ENCODE measurements at regions not wholly inside any gene's neighbourhood (a gene's known extent, or its start where the extent isn't known, plus 50 kb on each side); places are given as distances from the start of the nearest gene placed in this dataset.

DNA sequence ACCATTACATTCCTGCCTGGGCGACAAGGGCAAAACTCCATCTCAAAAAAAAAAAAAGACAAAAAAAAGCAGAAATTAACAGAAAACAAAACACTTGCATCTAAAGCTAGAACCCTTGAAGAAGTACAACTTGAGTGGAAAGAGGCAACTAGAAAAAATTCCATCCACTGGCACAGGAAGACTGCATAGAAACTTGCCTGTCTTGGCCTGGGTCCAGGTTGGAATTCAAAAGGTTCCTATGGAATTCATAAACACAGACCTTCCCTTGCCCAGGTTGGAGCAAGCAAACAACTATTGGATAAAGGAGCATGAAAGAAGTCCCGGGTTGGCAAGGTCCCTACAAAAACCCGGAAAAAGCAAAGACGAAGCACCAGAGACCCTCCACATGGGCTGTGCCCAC, 69.8 kb downstream of the CCDC71L start:
- TF ChIP-seq, protein P1, sequence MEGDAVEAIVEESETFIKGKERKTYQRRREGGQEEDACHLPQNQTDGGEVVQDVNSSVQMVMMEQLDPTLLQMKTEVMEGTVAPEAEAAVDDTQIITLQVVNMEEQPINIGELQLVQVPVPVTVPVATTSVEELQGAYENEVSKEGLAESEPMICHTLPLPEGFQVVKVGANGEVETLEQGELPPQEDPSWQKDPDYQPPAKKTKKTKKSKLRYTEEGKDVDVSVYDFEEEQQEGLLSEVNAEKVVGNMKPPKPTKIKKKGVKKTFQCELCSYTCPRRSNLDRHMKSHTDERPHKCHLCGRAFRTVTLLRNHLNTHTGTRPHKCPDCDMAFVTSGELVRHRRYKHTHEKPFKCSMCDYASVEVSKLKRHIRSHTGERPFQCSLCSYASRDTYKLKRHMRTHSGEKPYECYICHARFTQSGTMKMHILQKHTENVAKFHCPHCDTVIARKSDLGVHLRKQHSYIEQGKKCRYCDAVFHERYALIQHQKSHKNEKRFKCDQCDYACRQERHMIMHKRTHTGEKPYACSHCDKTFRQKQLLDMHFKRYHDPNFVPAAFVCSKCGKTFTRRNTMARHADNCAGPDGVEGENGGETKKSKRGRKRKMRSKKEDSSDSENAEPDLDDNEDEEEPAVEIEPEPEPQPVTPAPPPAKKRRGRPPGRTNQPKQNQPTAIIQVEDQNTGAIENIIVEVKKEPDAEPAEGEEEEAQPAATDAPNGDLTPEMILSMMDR (tag by site-specific recombination; IDR thresholded peaks at IDR 0.05) = no peak
- TF ChIP-seq, protein P2, sequence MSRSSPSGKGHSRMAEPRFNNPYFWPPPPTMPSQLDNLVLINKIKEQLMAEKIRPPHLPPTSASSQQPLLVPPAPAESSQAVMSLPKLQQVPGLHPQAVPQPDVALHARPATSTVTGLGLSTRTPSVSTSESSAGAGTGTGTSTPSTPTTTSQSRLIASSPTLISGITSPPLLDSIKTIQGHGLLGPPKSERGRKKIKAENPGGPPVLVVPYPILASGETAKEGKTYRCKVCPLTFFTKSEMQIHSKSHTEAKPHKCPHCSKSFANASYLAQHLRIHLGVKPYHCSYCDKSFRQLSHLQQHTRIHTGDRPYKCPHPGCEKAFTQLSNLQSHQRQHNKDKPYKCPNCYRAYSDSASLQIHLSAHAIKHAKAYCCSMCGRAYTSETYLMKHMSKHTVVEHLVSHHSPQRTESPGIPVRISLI (tag by site-specific recombination; IDR thresholded peaks at IDR 0.05) = no peak
- TF ChIP-seq ZNF426 (tag by site-specific recombination; IDR thresholded peaks at IDR 0.05) (no peak), ZNF121 (tag by site-specific recombination; IDR thresholded peaks at IDR 0.05) (no peak)
- TF ChIP-seq, protein P3, sequence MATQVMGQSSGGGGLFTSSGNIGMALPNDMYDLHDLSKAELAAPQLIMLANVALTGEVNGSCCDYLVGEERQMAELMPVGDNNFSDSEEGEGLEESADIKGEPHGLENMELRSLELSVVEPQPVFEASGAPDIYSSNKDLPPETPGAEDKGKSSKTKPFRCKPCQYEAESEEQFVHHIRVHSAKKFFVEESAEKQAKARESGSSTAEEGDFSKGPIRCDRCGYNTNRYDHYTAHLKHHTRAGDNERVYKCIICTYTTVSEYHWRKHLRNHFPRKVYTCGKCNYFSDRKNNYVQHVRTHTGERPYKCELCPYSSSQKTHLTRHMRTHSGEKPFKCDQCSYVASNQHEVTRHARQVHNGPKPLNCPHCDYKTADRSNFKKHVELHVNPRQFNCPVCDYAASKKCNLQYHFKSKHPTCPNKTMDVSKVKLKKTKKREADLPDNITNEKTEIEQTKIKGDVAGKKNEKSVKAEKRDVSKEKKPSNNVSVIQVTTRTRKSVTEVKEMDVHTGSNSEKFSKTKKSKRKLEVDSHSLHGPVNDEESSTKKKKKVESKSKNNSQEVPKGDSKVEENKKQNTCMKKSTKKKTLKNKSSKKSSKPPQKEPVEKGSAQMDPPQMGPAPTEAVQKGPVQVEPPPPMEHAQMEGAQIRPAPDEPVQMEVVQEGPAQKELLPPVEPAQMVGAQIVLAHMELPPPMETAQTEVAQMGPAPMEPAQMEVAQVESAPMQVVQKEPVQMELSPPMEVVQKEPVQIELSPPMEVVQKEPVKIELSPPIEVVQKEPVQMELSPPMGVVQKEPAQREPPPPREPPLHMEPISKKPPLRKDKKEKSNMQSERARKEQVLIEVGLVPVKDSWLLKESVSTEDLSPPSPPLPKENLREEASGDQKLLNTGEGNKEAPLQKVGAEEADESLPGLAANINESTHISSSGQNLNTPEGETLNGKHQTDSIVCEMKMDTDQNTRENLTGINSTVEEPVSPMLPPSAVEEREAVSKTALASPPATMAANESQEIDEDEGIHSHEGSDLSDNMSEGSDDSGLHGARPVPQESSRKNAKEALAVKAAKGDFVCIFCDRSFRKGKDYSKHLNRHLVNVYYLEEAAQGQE (tag by site-specific recombination; IDR thresholded peaks at IDR 0.05) = no peak
